ENCODE measurements at regions not wholly inside any gene's neighbourhood (a gene's known extent, or its start where the extent isn't known, plus 50 kb on each side); places are given as distances from the start of the nearest gene placed in this dataset.
"Not testable (repeated sequence)": the region's sequence is repeated elsewhere in the genome, so short reads cannot be mapped to it uniquely, and the experiment has no call there.

DNA sequence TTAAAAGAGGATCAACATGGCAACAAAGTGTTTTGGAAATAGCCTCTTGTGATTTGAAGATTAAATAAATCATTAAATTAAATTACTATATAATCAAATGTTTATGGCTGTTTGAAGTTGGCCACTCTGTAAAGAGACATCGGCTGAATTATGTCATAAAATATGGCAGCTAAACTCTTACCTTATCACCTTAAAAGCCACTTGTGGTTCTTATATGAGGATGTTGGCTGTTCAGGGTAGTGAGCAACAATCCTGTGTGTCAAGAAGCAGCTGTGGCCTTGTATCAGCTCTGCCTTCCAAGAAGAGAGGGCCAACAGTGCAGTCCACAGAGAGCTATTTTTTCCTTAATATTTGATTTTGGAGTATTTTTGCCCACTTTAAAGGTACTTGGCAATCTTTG lies 113.4 kb upstream of the CDK6 start:
- H3K27me3 Mint-ChIP-seq: no peaks in the 10 kb centered on the region
- no peak for DNase-seq
- no peaks in the 10 kb centered on the region for H3K4me1 Mint-ChIP-seq
- no peaks in the 10 kb centered on the region for H3K9me3 ChIP-seq (ENCODE audit: control insufficient read depth, low read length, poor library complexity, severe bottlenecking)
- no peak for ATAC-seq
- H3K4me3 Mint-ChIP-seq: no peak overlapping the region
- no peaks in the 10 kb centered on the region for H3K36me3 Mint-ChIP-seq (ENCODE audit: low read depth)
- H3K27ac Mint-ChIP-seq: no peak overlapping the region

- ATAC-seq: no peak
Observed at GRCh38 chr7:92945840-92946239, 109.5 kb upstream of the CDK6 start.

DNA sequence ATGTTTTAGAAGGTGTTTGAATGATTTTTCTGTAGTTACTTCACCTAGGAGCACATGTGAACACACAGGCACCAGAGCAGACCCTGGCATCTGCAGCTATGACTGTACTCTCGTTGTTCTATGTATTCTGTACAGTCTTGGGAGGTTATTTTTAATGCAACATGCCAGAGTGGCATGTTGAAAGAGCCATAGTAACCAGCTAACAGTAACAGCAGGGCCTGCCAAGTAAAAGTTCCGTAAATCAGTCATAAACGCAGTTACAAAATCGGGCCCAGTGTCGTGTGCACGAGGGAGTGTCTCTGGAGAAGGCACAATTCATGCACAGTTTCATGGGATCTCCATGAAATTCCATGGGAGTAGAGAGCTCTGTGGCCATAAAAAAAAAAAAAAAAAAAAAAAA lies 108.3 kb upstream of the CDK6 start:
- H3K27ac Mint-ChIP-seq: no peak overlapping the region
- ATAC-seq (no peak), DNase-seq (no peak)
- H3K4me3 Mint-ChIP-seq: no peak overlapping the region
- no peaks in the 10 kb centered on the region for H3K27me3 Mint-ChIP-seq
- no peaks in the 10 kb centered on the region for H3K4me1 Mint-ChIP-seq
- H3K36me3 Mint-ChIP-seq (ENCODE audit: low read depth): peaks cover 3% of the 10 kb centered on the region
- no peaks in the 10 kb centered on the region for H3K9me3 ChIP-seq (ENCODE audit: control insufficient read depth, low read length, poor library complexity, severe bottlenecking)

More at GRCh38 chr7:92945840-92946239, 109.5 kb upstream of the CDK6 start:
- Mint-ChIP-seq H3K36me3 (ENCODE audit: low read depth) (no peaks in the 10 kb centered on the region), H3K27me3 (no peaks in the 10 kb centered on the region), H3K27ac (no peak overlapping the region), H3K4me1 (no peaks in the 10 kb centered on the region), H3K4me3 (no peak overlapping the region)
- DNase-seq: no peak
- H3K9me3 ChIP-seq (ENCODE audit: control insufficient read depth, low read length, poor library complexity, severe bottlenecking): no peaks in the 10 kb centered on the region

DNA sequence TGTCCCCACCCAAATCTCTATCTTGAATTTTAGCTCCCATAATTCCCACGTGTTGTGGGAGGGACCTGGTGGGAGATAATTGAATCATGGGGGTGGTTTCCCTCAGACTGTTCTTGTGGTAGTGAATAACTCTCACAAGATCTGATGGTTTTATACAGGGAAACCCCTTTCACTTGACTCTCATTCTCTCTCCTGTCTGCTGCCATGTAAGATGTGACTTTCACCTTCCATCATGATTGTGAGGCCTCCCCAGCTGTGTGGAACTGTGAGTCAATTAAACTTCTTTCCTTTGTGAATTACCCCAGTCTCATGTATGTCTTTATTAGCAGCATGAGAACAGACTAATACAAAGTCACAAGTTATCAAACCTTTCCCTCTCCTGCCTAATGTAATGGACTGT lies 106.3 kb upstream of the CDK6 start:
- not testable (repeated sequence) for ATAC-seq; H3K4me3 Mint-ChIP-seq; H3K27me3 Mint-ChIP-seq; DNase-seq; H3K36me3 Mint-ChIP-seq (ENCODE audit: low read depth); H3K27ac Mint-ChIP-seq; H3K4me1 Mint-ChIP-seq; H3K9me3 ChIP-seq (ENCODE audit: control insufficient read depth, low read length, poor library complexity, severe bottlenecking)

DNA sequence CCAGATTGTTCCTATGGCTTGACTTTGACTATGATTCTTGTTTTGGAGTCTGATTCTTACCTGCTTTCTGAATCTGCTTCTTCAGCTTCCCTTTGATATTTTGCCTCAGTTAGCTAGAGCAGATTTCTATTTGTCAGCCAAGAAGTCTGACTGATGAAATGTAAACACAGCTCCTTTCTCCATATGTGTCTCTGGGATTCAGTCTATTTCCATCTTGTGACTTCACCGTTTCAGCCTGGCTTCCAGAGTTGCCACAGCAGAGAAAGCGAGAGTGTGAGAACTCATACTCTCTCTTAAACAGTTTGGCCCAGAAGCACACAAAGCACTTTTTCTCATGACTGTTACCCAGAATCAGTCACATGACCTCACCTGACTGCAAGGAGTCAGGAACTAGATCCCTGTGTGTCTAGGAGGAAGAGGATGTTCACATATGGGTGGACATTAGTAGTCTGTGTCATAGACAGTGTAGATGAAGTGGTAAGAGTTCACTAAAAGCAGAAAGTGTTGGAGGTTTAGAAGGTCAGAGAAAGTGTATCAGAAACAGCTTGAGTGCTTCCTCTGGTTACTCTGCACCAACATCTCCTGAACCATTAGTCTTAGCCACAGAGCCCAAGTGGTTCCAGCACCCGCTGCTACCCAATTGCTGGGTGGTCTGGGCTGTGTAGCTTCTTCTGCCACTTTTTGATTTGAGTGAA lies 103.4 kb upstream of the CDK6 start:
- DNase-seq (no peak), ATAC-seq (no peak)
- no peak overlapping the region for H3K27ac Mint-ChIP-seq
- H3K4me1 Mint-ChIP-seq: no peaks in the 10 kb centered on the region
- peaks cover 4% of the 10 kb centered on the region for H3K36me3 Mint-ChIP-seq (ENCODE audit: low read depth)
- H3K27me3 Mint-ChIP-seq: no peaks in the 10 kb centered on the region
- peaks cover 2% of the 10 kb centered on the region for H3K9me3 ChIP-seq (ENCODE audit: control insufficient read depth, low read length, poor library complexity, severe bottlenecking)
- no peak overlapping the region for H3K4me3 Mint-ChIP-seq

GRCh38 chr7:92934096-92934495 lies 97.7 kb upstream of the CDK6 start:
- DNase-seq: no peak

GRCh38 chr7:92932450-92932849 lies 96.1 kb upstream of the CDK6 start:
- no peaks in the 10 kb centered on the region for H3K9me3 ChIP-seq (ENCODE audit: control insufficient read depth, low read length, poor library complexity, severe bottlenecking)
- DNase-seq: no peak
- ATAC-seq: no peak
- Mint-ChIP-seq H3K27ac (no peak overlapping the region), H3K4me3 (no peak overlapping the region), H3K36me3 (ENCODE audit: low read depth) (no peaks in the 10 kb centered on the region), H3K4me1 (no peaks in the 10 kb centered on the region), H3K27me3 (peaks cover 2% of the 10 kb centered on the region)

More at GRCh38 chr7:92934096-92934495, 97.7 kb upstream of the CDK6 start:
- no peak overlapping the region for H3K27ac Mint-ChIP-seq
- H3K36me3 Mint-ChIP-seq (ENCODE audit: low read depth): no peaks in the 10 kb centered on the region
- H3K9me3 ChIP-seq (ENCODE audit: control insufficient read depth, low read length, poor library complexity, severe bottlenecking): peaks cover 2% of the 10 kb centered on the region
- no peak overlapping the region for H3K4me3 Mint-ChIP-seq
- H3K27me3 Mint-ChIP-seq: no peaks in the 10 kb centered on the region
- ATAC-seq: no peak
- H3K4me1 Mint-ChIP-seq: no peaks in the 10 kb centered on the region

- Mint-ChIP-seq H3K27ac (no peak overlapping the region), H3K27me3 (peaks cover 6% of the 10 kb centered on the region), H3K36me3 (ENCODE audit: low read depth) (no peaks in the 10 kb centered on the region), H3K4me3 (no peak overlapping the region), H3K4me1 (no peaks in the 10 kb centered on the region)
- DNase-seq (no peak), ATAC-seq (no peak)
- no peaks in the 10 kb centered on the region for H3K9me3 ChIP-seq (ENCODE audit: control insufficient read depth, low read length, poor library complexity, severe bottlenecking)
Observed at GRCh38 chr7:92930404-92930803, 94.0 kb upstream of the CDK6 start.

DNA sequence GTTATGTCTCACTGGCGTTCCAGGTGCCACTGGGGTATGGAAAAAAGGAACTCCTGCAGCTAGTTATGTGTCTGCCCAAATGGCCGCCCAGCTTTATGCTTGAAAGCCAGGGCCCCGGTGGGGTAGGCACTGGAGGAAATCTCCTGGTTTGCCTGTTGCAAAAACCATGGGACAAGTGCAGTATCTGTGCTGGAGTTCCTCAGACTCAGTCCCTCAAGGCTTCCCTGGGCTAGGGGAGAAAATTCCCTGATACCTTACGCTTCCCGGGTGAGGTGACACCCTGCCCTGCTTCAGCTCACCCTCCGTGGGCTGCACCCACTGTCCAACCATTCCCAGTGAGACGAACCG lies 90.3 kb upstream of the CDK6 start:
- no peak for DNase-seq
- Mint-ChIP-seq H3K36me3 (ENCODE audit: low read depth) (no peaks in the 10 kb centered on the region), H3K27me3 (peaks cover 6% of the 10 kb centered on the region), H3K4me1 (no peaks in the 10 kb centered on the region), H3K27ac (no peak overlapping the region), H3K4me3 (no peak overlapping the region)
- no peak for ATAC-seq
- H3K9me3 ChIP-seq (ENCODE audit: control insufficient read depth, low read length, poor library complexity, severe bottlenecking): no peaks in the 10 kb centered on the region

- DNase-seq (no peak), ATAC-seq (no peak)
- no peak overlapping the region for H3K4me3 Mint-ChIP-seq
- peaks cover 6% of the 10 kb centered on the region for H3K27me3 Mint-ChIP-seq
- no peaks in the 10 kb centered on the region for H3K9me3 ChIP-seq (ENCODE audit: control insufficient read depth, low read length, poor library complexity, severe bottlenecking)
- H3K27ac Mint-ChIP-seq: no peak overlapping the region
- H3K36me3 Mint-ChIP-seq (ENCODE audit: low read depth): no peaks in the 10 kb centered on the region
- H3K4me1 Mint-ChIP-seq: no peaks in the 10 kb centered on the region
Observed at GRCh38 chr7:92925876-92926696, 89.7 kb upstream of the CDK6 start.

DNA sequence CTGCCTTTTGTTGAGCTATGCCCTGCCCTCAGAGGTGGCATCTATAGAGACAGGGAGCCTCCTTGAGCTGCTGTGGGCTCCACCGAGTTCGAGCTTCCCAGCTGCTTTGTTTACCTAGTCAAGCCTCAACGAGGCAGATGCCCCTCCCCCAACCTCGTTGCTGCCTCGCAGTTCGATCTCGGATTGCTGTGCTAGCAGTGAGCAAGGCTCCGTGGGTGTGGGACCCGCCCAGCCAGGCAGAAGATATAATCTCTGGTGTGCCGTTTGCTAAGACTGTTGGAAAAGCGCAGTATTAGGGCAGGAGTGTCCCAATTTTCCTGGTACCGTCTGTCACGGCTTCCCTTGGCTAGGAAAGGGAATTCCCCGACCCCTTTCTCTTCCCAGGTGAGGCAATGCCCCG lies 88.4 kb upstream of the CDK6 start:
- H3K27ac Mint-ChIP-seq: no peak overlapping the region
- no peak overlapping the region for H3K4me3 Mint-ChIP-seq
- no peaks in the 10 kb centered on the region for H3K9me3 ChIP-seq (ENCODE audit: control insufficient read depth, low read length, poor library complexity, severe bottlenecking)
- no peaks in the 10 kb centered on the region for H3K4me1 Mint-ChIP-seq
- no peak for ATAC-seq
- no peaks in the 10 kb centered on the region for H3K36me3 Mint-ChIP-seq (ENCODE audit: low read depth)
- peaks cover 6% of the 10 kb centered on the region for H3K27me3 Mint-ChIP-seq
- DNase-seq: no peak

- peaks cover 4% of the 10 kb centered on the region for H3K27me3 Mint-ChIP-seq
- no peak for DNase-seq
- ATAC-seq: no peak
- no peak overlapping the region for H3K27ac Mint-ChIP-seq
- H3K4me1 Mint-ChIP-seq: no peaks in the 10 kb centered on the region
- no peak overlapping the region for H3K4me3 Mint-ChIP-seq
- no peaks in the 10 kb centered on the region for H3K9me3 ChIP-seq (ENCODE audit: control insufficient read depth, low read length, poor library complexity, severe bottlenecking)
- no peaks in the 10 kb centered on the region for H3K36me3 Mint-ChIP-seq (ENCODE audit: low read depth)
Observed at GRCh38 chr7:92917230-92917629, 80.9 kb upstream of the CDK6 start.

- Mint-ChIP-seq H3K4me1 (no peaks in the 10 kb centered on the region), H3K27me3 (peaks cover 4% of the 10 kb centered on the region), H3K36me3 (ENCODE audit: low read depth) (no peaks in the 10 kb centered on the region), H3K27ac (no peak overlapping the region), H3K4me3 (no peak overlapping the region)
- H3K9me3 ChIP-seq (ENCODE audit: control insufficient read depth, low read length, poor library complexity, severe bottlenecking): no peaks in the 10 kb centered on the region
- DNase-seq (no peak), ATAC-seq (no peak)
Observed at GRCh38 chr7:92916770-92917224, 80.4 kb upstream of the CDK6 start.

DNA sequence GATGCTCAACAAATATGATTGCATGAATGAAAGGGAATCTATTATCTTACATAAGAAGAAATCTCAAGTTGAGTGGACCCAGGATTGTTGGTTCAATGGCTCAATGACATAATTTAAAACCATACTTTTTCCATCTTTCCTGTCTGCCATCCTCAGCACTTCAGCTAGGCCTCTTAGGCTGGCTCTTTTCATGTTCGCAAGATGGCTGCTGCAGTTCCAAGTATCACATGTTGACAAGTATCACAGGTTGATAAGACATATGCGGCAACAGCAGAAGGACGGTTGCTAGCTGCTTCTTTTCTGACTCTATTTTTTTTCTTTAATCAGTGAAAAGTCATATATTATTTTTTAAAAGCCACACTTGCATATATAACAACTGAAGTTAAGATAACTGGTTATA lies 79.0 kb upstream of the CDK6 start:
- DNase-seq: no peak
- no peaks in the 10 kb centered on the region for H3K9me3 ChIP-seq (ENCODE audit: control insufficient read depth, low read length, poor library complexity, severe bottlenecking)
- no peaks in the 10 kb centered on the region for H3K4me1 Mint-ChIP-seq
- ATAC-seq: no peak
- peaks cover 4% of the 10 kb centered on the region for H3K27me3 Mint-ChIP-seq
- no peak overlapping the region for H3K27ac Mint-ChIP-seq
- no peak overlapping the region for H3K4me3 Mint-ChIP-seq
- no peaks in the 10 kb centered on the region for H3K36me3 Mint-ChIP-seq (ENCODE audit: low read depth)
